IMR-90 (cell line): ENCODE measurements at regions not wholly inside any gene's neighbourhood (a gene's known extent, or its start where the extent isn't known, plus 50 kb on each side); places are given as distances from the start of the nearest gene placed in this dataset.

Experiments used
- ATAC-seq: fragments of 200-7000 bp; cut with Tn5 transposase; 2 replicates; pipeline ENCODE4 v1.9.1; 2020; ENCODE audit warnings: low read depth, mild to moderate bottlenecking, moderate library complexity
- BruUV-seq: library from RNA; stranded (reverse); fragments of 400-500 nt; replicated peaks from 2 replicates; lab custom pipeline; 2021; lab: Mats Ljungman, UMichigan
- CTCF ChIA-PET: fragments of 300-600 bp; formaldehyde crosslinking; extraction: SDS; loops from one replicate; lab custom pipeline; 2021; ENCODE audit warnings: antibody characterized with exemption; lab: Yijun Ruan, JAX
- POLR2A ChIA-PET: fragments of 300-600 bp; sonication (Branson Sonifier 250); formaldehyde crosslinking; loops from one replicate; lab custom pipeline; 2022; ENCODE audit warnings: antibody characterized with exemption; ENCODE audit not compliant: unreplicated experiment; lab: Charles Lee
- DNase-seq: peaks from one replicate; pipeline ENCODE4 v3.0.0; 2013
- H2AFZ ChIP-seq: replicated peaks from 2 replicates; pipeline ENCODE3; 2013; ENCODE audit warnings: low read length, mild to moderate bottlenecking; ENCODE audit not compliant: poor library complexity
- H2AK5ac ChIP-seq: 2 replicates; pipeline ENCODE4 v1.6.1; 2013; ENCODE audit warnings: low read depth, low read length, inconsistent platforms
- H2AK9ac ChIP-seq: replicated peaks from 2 replicates; pipeline ENCODE3; 2013; ENCODE audit warnings: mild to moderate bottlenecking, low read depth, low read length, moderate library complexity; ENCODE audit not compliant: poor library complexity
- H2BK120ac ChIP-seq: 2 replicates; pipeline ENCODE4 v1.6.1; 2013; ENCODE audit warnings: low read depth, low read length, inconsistent platforms
- H2BK15ac ChIP-seq: 3 replicates; pipeline ENCODE4 v1.6.1; 2013; ENCODE audit warnings: low read depth, low read length, inconsistent platforms
- H2BK20ac ChIP-seq: 2 replicates; pipeline ENCODE4 v1.6.1; 2013; ENCODE audit warnings: low read depth, mild to moderate bottlenecking, inconsistent platforms, low read length, moderate library complexity
- H2BK5ac ChIP-seq: 2 replicates; pipeline ENCODE4 v1.6.1; 2013; ENCODE audit warnings: mild to moderate bottlenecking, low read depth, low read length, inconsistent platforms; ENCODE audit not compliant: poor library complexity, severe bottlenecking
- H3K14ac ChIP-seq: replicated peaks from 2 replicates; pipeline ENCODE4 v1.6.1; 2013; ENCODE audit warnings: low read depth, low read length, inconsistent platforms
- H3K18ac ChIP-seq: 2 replicates; pipeline ENCODE4 v1.6.1; 2013; ENCODE audit warnings: low read depth, low read length, control low read depth
- H3K23ac ChIP-seq: 2 replicates; pipeline ENCODE4 v1.6.1; 2013; ENCODE audit warnings: low read depth, low read length, inconsistent platforms
- H3K27ac ChIP-seq: 2 replicates; pipeline ENCODE4 v1.5.1; 2013; ENCODE audit warnings: mild to moderate bottlenecking, control low read depth, low read length; ENCODE audit not compliant: insufficient read depth
- H3K27me3 ChIP-seq: 2 replicates; pipeline ENCODE4 v1.6.1; 2013; ENCODE audit warnings: low read length; ENCODE audit not compliant: control insufficient read depth, insufficient read depth
- H3K36me3 ChIP-seq: 2 replicates; pipeline ENCODE4 v1.6.1; 2013; ENCODE audit warnings: low read length, mixed read lengths; ENCODE audit not compliant: control insufficient read depth, insufficient read depth
- H3K4ac ChIP-seq: 2 replicates; pipeline ENCODE4 v1.6.1; 2013; ENCODE audit warnings: low read depth, low read length, inconsistent platforms
- H3K4me1 ChIP-seq: 2 replicates; pipeline ENCODE4 v1.6.1; 2013; ENCODE audit warnings: low read length, mixed read lengths; ENCODE audit not compliant: control insufficient read depth, insufficient read depth
- H3K4me2 ChIP-seq: 2 replicates; pipeline ENCODE4 v1.6.1; 2013; ENCODE audit warnings: low read depth, mild to moderate bottlenecking, control low read depth, low read length, moderate library complexity
- H3K4me3 ChIP-seq: 2 replicates; pipeline ENCODE4 v1.5.1; 2013; ENCODE audit warnings: low read depth, mild to moderate bottlenecking, control low read depth, low read length, moderate library complexity; ENCODE audit not compliant: insufficient read depth
- H3K56ac ChIP-seq: 2 replicates; pipeline ENCODE4 v1.6.1; 2013; ENCODE audit warnings: low read length, inconsistent platforms; ENCODE audit not compliant: insufficient read depth; ENCODE audit errors: extremely low read depth
- H3K79me1 ChIP-seq, 2 experiments: 2 replicates each; pipeline ENCODE4 v1.6.1; 2013; ENCODE audit warnings: low read length in 2 of 2, inconsistent platforms in 1 of 2, low read depth in 1 of 2
- H3K9ac ChIP-seq: 2 replicates; pipeline ENCODE4 v1.6.1; 2013; ENCODE audit warnings: low read depth, low read length, control low read depth
- H3K9me1 ChIP-seq: 2 replicates; pipeline ENCODE4 v1.6.1; 2013; ENCODE audit warnings: low read length, inconsistent platforms; ENCODE audit not compliant: insufficient read depth
- H3K9me3 ChIP-seq: 2 replicates; pipeline ENCODE4 v1.6.1; 2013; ENCODE audit warnings: low read length; ENCODE audit not compliant: control insufficient read depth, insufficient read depth
- H4K20me1 ChIP-seq: 2 replicates; pipeline ENCODE4 v1.6.1; 2013; ENCODE audit warnings: low read length, inconsistent platforms; ENCODE audit not compliant: insufficient read depth
- H4K5ac ChIP-seq: 2 replicates; pipeline ENCODE4 v1.6.1; 2013; ENCODE audit warnings: mild to moderate bottlenecking, low read depth, low read length, control low read depth
- H4K8ac ChIP-seq, 2 experiments: 2 replicates each; pipeline ENCODE4 v1.6.1; 2013; ENCODE audit warnings: low read depth in 2 of 2, low read length in 2 of 2, control low read depth in 1 of 2, inconsistent platforms in 1 of 2
- H4K91ac ChIP-seq: 2 replicates; pipeline ENCODE4 v1.6.1; 2013; ENCODE audit warnings: low read depth, low read length, inconsistent platforms; ENCODE audit not compliant: insufficient read depth
- CEBPB ChIP-seq: IDR thresholded peaks from 2 replicates; pipeline ENCODE4 v1.6.1; 2012; ENCODE audit warnings: low read depth, low read length, improper control_type of control experiment
- CHD1 ChIP-seq: IDR thresholded peaks from 2 replicates; pipeline ENCODE4 v1.6.1; 2012; ENCODE audit warnings: low read depth, low read length, improper control_type of control experiment
- FOS ChIP-seq: fragments of 150-350 bp; IDR thresholded peaks from 2 replicates; pipeline ENCODE4 v1.6.1; 2016; ENCODE audit warnings: low read depth, low read length
- MAFK ChIP-seq: IDR thresholded peaks from 2 replicates; pipeline ENCODE4 v1.6.1; 2012; ENCODE audit warnings: low read depth, low read length, improper control_type of control experiment
- MAZ ChIP-seq: IDR thresholded peaks from 2 replicates; pipeline ENCODE4 v1.6.1; 2012; ENCODE audit warnings: low read depth, mild to moderate bottlenecking, low read length, improper control_type of control experiment, moderate library complexity, borderline replicate concordance
- MXI1 ChIP-seq: IDR thresholded peaks from 2 replicates; pipeline ENCODE4 v1.6.1; 2012; ENCODE audit warnings: low read depth, mild to moderate bottlenecking, low read length, moderate library complexity, borderline replicate concordance
- POLR2A ChIP-seq: IDR thresholded peaks from 2 replicates; pipeline ENCODE4 v1.6.1; 2012; ENCODE audit warnings: mild to moderate bottlenecking, low read depth, low read length
- RAD21 ChIP-seq: IDR thresholded peaks from 2 replicates; pipeline ENCODE4 v1.6.1; 2012; ENCODE audit warnings: low read length, improper control_type of control experiment
- RCOR1 ChIP-seq: IDR thresholded peaks from 2 replicates; pipeline ENCODE4 v1.6.1; 2012; ENCODE audit warnings: mild to moderate bottlenecking, low read length, improper control_type of control experiment; ENCODE audit not compliant: insufficient replicate concordance
- RFX5 ChIP-seq: IDR thresholded peaks from 2 replicates; pipeline ENCODE4 v1.8.0; 2012; ENCODE audit warnings: low read depth, mild to moderate bottlenecking, low read length, moderate library complexity
- SMC3 ChIP-seq: fragments of 150-350 bp; IDR thresholded peaks from 2 replicates; pipeline ENCODE4 v1.6.1; 2016; ENCODE audit warnings: low read depth, mild to moderate bottlenecking, antibody characterized with exemption, low read length, moderate library complexity
- WGBS, 2 experiments: methylation state at CpG; one replicate each; pipeline versions ENCODE4 v1.1.5 to v1.1.7; 2013; ENCODE audit warnings: missing lambda C conversion rate in 2 of 2; ENCODE audit not compliant: insufficient read length in 1 of 2; ENCODE audit errors: extremely low coverage in 2 of 2; 5-methylcytosine and 5-hydroxymethylcytosine counted together
- dilution Hi-C: fragments of 300-500 bp; cut with HindIII; formaldehyde crosslinking; loops from one replicate; pipeline ENCODE4 v1.14.3; 2018; ENCODE audit warnings: low sequenced_read_pairs; ENCODE audit not compliant: unreplicated experiment
- in situ Hi-C: fragments of 300-500 bp; cut with MboI; formaldehyde crosslinking; loops from 3 replicates; pipeline ENCODE4 v1.14.3; 2019; ENCODE audit warnings: low sequenced_read_pairs, inconsistent platforms, mixed read lengths
- intact Hi-C: fragments of 100-400 bp; cut with micrococcal nuclease; formaldehyde crosslinking; loops from 2 replicates; pipeline ENCODE4 v1.10.0; 2022
- TF ChIP-seq, protein P1 (sequence below): fragments of 150-350 bp; IDR thresholded peaks from 2 replicates; pipeline ENCODE4 v1.6.1; 2016; ENCODE audit warnings: low read depth, mild to moderate bottlenecking, low read length, moderate library complexity, borderline replicate concordance
- TF ChIP-seq, protein P2 (sequence below): conservative IDR thresholded peaks from 2 replicates; pipeline ENCODE4 v1.5.1; 2012; ENCODE audit warnings: mild to moderate bottlenecking, low read depth, low read length, improper control_type of control experiment

DNA sequence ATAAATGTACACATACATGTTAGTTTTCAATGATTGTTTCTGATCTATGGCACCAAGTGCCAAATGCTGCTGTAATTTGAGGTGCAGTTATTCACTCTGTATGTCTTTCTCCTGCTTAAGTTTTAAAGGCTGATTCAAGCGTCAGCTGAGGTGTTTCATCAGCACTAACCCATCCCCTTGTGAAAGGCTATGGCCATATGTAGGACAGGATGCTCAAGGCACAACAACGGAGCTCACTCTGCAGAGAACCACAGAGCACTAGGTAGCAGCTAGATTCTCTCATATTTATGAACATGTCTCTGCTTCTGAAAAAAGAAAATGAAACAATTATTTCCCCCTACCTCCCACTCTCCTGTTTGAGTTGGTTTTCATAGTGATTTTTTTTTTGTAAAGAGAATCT lies 340.0 kb upstream of the TMCO5A start:
- intact Hi-C loops = no loop called here
- CTCF ChIA-PET = no interaction called here
- H3K14ac ChIP-seq = no peak overlapping the region
- no peak overlapping the region for H4K5ac ChIP-seq
- no peak overlapping the region for H3K4ac ChIP-seq
- no peak overlapping the region for H3K56ac ChIP-seq
- no peak overlapping the region for H2BK20ac ChIP-seq
- in situ Hi-C loops = no loop called here
- WGBS, 2 experiments = no CpG with 5 or more reads among the region's 2 CpGs
- no peak overlapping the region for H3K27ac ChIP-seq
- no peak overlapping the region for H2BK15ac ChIP-seq
- ATAC-seq = no peak
- H3K4me3 ChIP-seq = no peak overlapping the region
- no peak overlapping the region for H3K18ac ChIP-seq
- no peak for TF ChIP-seq MXI1
- no peak for TF ChIP-seq CEBPB
- no peak for TF ChIP-seq POLR2A
- no peak for TF ChIP-seq SMC3
- no peak for TF ChIP-seq MAFK
- no peak for TF ChIP-seq CHD1
- no peak for TF ChIP-seq MAZ
- TF ChIP-seq, protein P1, sequence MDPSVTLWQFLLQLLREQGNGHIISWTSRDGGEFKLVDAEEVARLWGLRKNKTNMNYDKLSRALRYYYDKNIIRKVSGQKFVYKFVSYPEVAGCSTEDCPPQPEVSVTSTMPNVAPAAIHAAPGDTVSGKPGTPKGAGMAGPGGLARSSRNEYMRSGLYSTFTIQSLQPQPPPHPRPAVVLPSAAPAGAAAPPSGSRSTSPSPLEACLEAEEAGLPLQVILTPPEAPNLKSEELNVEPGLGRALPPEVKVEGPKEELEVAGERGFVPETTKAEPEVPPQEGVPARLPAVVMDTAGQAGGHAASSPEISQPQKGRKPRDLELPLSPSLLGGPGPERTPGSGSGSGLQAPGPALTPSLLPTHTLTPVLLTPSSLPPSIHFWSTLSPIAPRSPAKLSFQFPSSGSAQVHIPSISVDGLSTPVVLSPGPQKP = no peak
- TF ChIP-seq, protein P2, sequence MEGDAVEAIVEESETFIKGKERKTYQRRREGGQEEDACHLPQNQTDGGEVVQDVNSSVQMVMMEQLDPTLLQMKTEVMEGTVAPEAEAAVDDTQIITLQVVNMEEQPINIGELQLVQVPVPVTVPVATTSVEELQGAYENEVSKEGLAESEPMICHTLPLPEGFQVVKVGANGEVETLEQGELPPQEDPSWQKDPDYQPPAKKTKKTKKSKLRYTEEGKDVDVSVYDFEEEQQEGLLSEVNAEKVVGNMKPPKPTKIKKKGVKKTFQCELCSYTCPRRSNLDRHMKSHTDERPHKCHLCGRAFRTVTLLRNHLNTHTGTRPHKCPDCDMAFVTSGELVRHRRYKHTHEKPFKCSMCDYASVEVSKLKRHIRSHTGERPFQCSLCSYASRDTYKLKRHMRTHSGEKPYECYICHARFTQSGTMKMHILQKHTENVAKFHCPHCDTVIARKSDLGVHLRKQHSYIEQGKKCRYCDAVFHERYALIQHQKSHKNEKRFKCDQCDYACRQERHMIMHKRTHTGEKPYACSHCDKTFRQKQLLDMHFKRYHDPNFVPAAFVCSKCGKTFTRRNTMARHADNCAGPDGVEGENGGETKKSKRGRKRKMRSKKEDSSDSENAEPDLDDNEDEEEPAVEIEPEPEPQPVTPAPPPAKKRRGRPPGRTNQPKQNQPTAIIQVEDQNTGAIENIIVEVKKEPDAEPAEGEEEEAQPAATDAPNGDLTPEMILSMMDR = no peak
- TF ChIP-seq RCOR1 = no peak
- TF ChIP-seq FOS = no peak
- no peak for TF ChIP-seq RAD21
- TF ChIP-seq RFX5 = no peak
- no peaks in the 10 kb centered on the region for H3K4me1 ChIP-seq
- dilution Hi-C loops = no loop called here
- H3K9me1 ChIP-seq = no peaks in the 10 kb centered on the region
- peaks cover 3% of the 10 kb centered on the region; the same call in 1 of the 2 replicates for H3K27me3 ChIP-seq
- H2BK120ac ChIP-seq = no peak overlapping the region
- no peak overlapping the region for H2AK5ac ChIP-seq
- no peak for DNase-seq
- H3K36me3 ChIP-seq = no peaks in the 10 kb centered on the region
- H2BK5ac ChIP-seq = no peak overlapping the region
- no peak overlapping the region for H3K23ac ChIP-seq
- no peak overlapping the region for H4K91ac ChIP-seq
- POLR2A ChIA-PET = no interaction called here
- H4K20me1 ChIP-seq = no peaks in the 10 kb centered on the region
- H3K4me2 ChIP-seq = no peak overlapping the region
- H2AFZ ChIP-seq = no peak overlapping the region
- H3K9ac ChIP-seq = no peak overlapping the region
- no peaks in the 10 kb centered on the region for H3K79me1 ChIP-seq
- BruUV-seq = no TSS peak
- H3K9me3 ChIP-seq = no peaks in the 10 kb centered on the region
- H4K8ac ChIP-seq = no peak overlapping the region
- no peak overlapping the region for H2AK9ac ChIP-seq
